NB4 (cell line): ENCODE measurements at regions not wholly inside any gene's neighbourhood (a gene's known extent, or its start where the extent isn't known, plus 50 kb on each side); places are given as distances from the start of the nearest gene placed in this dataset.

Experiments used
- MYC ChIP-seq: IDR thresholded peaks from 2 replicates; pipeline ENCODE4 v1.6.1; 2011; ENCODE audit warnings: low read depth, low read length
- POLR2A ChIP-seq: IDR thresholded peaks from 2 replicates; pipeline ENCODE4 v1.6.1; 2011; ENCODE audit warnings: mild to moderate bottlenecking; ENCODE audit not compliant: insufficient read length; ENCODE audit errors: extremely low read depth
- TF ChIP-seq, protein P1 (sequence below): IDR thresholded peaks from one replicate; pipeline ENCODE4 v1.5.1; 2012; ENCODE audit warnings: low read depth, low read length
- TF ChIP-seq, protein P2 (sequence below): IDR thresholded peaks from 2 replicates; pipeline ENCODE4 v1.6.1; 2011; ENCODE audit warnings: low read depth, low read length

DNA sequence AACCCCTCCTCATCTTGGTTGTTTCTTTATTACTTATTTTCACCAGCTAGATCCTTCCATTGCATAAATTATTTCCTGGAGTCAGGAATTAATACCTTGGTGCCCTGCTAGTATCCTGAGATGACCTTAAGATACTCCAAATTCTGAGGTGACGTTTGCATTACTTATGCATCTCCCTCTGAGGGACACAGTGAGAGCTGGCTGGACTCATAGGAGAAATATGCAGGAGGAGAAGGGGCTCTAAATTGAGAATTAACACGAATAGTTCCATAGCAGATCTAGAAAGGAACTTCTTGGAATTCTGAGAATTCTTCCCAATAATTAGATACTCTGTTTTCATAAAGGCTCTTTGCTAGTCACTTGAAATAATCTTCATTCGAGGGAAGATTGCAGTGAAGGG, 310.6 kb upstream of the ZEB2 start:
- TF ChIP-seq, protein P1, sequence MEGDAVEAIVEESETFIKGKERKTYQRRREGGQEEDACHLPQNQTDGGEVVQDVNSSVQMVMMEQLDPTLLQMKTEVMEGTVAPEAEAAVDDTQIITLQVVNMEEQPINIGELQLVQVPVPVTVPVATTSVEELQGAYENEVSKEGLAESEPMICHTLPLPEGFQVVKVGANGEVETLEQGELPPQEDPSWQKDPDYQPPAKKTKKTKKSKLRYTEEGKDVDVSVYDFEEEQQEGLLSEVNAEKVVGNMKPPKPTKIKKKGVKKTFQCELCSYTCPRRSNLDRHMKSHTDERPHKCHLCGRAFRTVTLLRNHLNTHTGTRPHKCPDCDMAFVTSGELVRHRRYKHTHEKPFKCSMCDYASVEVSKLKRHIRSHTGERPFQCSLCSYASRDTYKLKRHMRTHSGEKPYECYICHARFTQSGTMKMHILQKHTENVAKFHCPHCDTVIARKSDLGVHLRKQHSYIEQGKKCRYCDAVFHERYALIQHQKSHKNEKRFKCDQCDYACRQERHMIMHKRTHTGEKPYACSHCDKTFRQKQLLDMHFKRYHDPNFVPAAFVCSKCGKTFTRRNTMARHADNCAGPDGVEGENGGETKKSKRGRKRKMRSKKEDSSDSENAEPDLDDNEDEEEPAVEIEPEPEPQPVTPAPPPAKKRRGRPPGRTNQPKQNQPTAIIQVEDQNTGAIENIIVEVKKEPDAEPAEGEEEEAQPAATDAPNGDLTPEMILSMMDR: no peak
- TF ChIP-seq, protein P2, sequence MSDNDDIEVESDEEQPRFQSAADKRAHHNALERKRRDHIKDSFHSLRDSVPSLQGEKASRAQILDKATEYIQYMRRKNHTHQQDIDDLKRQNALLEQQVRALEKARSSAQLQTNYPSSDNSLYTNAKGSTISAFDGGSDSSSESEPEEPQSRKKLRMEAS: no peak
- TF ChIP-seq POLR2A (no peak), MYC (no peak)
